HepG2 (cell line): ENCODE measurements at regions not wholly inside any gene's neighbourhood (a gene's known extent, or its start where the extent isn't known, plus 50 kb on each side); places are given as distances from the start of the nearest gene placed in this dataset.

ENCODE experiments used
- BRF2 ChIP-seq: sonication (generic); formaldehyde crosslinking; IDR thresholded peaks from 2 replicates; pipeline ENCODE4 v1.8.1; 2022; ENCODE audit warnings: mild to moderate bottlenecking, missing genetic modification reagents
- CCDC6 ChIP-seq: sonication (generic); formaldehyde crosslinking; IDR thresholded peaks from 2 replicates; pipeline ENCODE4 v1.8.1; 2022; ENCODE audit warnings: mild to moderate bottlenecking, missing genetic modification reagents, moderate library complexity
- CERS6 ChIP-seq: sonication (generic); formaldehyde crosslinking; IDR thresholded peaks from 2 replicates; pipeline ENCODE4 v1.5.0; 2020; ENCODE audit warnings: missing genetic modification reagents
- FOXP4 ChIP-seq: sonication (generic); formaldehyde crosslinking; IDR thresholded peaks from 2 replicates; pipeline ENCODE4 v1.4.0; 2020; ENCODE audit warnings: missing genetic modification reagents
- KLF13 ChIP-seq: sonication (generic); formaldehyde crosslinking; IDR thresholded peaks from 2 replicates; pipeline ENCODE4 v1.4.0; 2020; ENCODE audit warnings: mild to moderate bottlenecking, missing genetic modification reagents
- MAX ChIP-seq: IDR thresholded peaks from 2 replicates; pipeline ENCODE4 v1.6.1; 2012; ENCODE audit warnings: inconsistent platforms
- MTA3 ChIP-seq: sonication (generic); formaldehyde crosslinking; IDR thresholded peaks from 2 replicates; pipeline ENCODE4 v1.4.0; 2020; ENCODE audit warnings: missing genetic modification reagents
- REST ChIP-seq, 2 experiments: IDR thresholded peaks; 2 replicates each; pipeline ENCODE4 v1.6.1; 2011 to 2012; ENCODE audit warnings: low read length in 2 of 2, borderline replicate concordance in 1 of 2, low read depth in 1 of 2, mild to moderate bottlenecking in 1 of 2, moderate library complexity in 1 of 2
- RORA ChIP-seq: sonication (generic); formaldehyde crosslinking; IDR thresholded peaks from 2 replicates; pipeline ENCODE4 v1.5.0; 2020; ENCODE audit warnings: mild to moderate bottlenecking, missing genetic modification reagents, moderate library complexity
- SP2 ChIP-seq: sonication (generic); formaldehyde crosslinking; IDR thresholded peaks from 2 replicates; pipeline ENCODE4 v1.5.1; 2020; ENCODE audit warnings: mild to moderate bottlenecking, missing genetic modification reagents
- TBL1XR1 ChIP-seq: fragments of 150-350 bp; IDR thresholded peaks from 2 replicates; pipeline ENCODE4 v1.6.1; 2014; ENCODE audit warnings: borderline replicate concordance, low read length; ENCODE audit not compliant: partially characterized antibody
- THAP11 ChIP-seq: IDR thresholded peaks from 2 replicates; pipeline ENCODE4 v1.6.1; 2016; ENCODE audit warnings: missing biosample characterization, missing genetic modification reagents
- YEATS2 ChIP-seq: sonication (generic); formaldehyde crosslinking; IDR thresholded peaks from 2 replicates; pipeline ENCODE4 v1.4.0; 2020; ENCODE audit warnings: missing genetic modification reagents, borderline replicate concordance
- ZFP41 ChIP-seq: sonication (generic); formaldehyde crosslinking; IDR thresholded peaks from 2 replicates; pipeline ENCODE4 v1.4.0; 2020; ENCODE audit warnings: mild to moderate bottlenecking, missing genetic modification reagents, borderline replicate concordance
- ZMYM3 ChIP-seq: sonication (generic); formaldehyde crosslinking; IDR thresholded peaks from 2 replicates; pipeline ENCODE4 v1.5.1; 2020; ENCODE audit warnings: mild to moderate bottlenecking, missing genetic modification reagents
- ZNF274 ChIP-seq: sonication (generic); formaldehyde crosslinking; IDR thresholded peaks from 2 replicates; pipeline ENCODE4 v1.5.1; 2020; ENCODE audit warnings: mild to moderate bottlenecking, missing genetic modification reagents
- ZNF30 ChIP-seq: sonication (generic); formaldehyde crosslinking; IDR thresholded peaks from 2 replicates; pipeline ENCODE4 v1.5.0; 2020; ENCODE audit warnings: mild to moderate bottlenecking, missing genetic modification reagents
- ZNF382 ChIP-seq: sonication (generic); formaldehyde crosslinking; IDR thresholded peaks from 2 replicates; pipeline ENCODE4 v1.5.0; 2020; ENCODE audit warnings: missing genetic modification reagents, mild to moderate bottlenecking, borderline replicate concordance
- ZNF431 ChIP-seq: sonication (generic); formaldehyde crosslinking; IDR thresholded peaks from 2 replicates; pipeline ENCODE4 v1.9.0; 2022; ENCODE audit warnings: missing genetic modification reagents, low read depth, mild to moderate bottlenecking, borderline replicate concordance
- ZNF546 ChIP-seq: sonication (generic); formaldehyde crosslinking; conservative IDR thresholded peaks from 2 replicates; pipeline ENCODE4 v1.8.1; 2023; ENCODE audit warnings: mild to moderate bottlenecking, missing genetic modification reagents
- ZNF549 ChIP-seq: sonication (generic); formaldehyde crosslinking; IDR thresholded peaks from 2 replicates; pipeline ENCODE4 v1.5.0; 2020; ENCODE audit warnings: missing genetic modification reagents
- ZNF841 ChIP-seq: sonication (generic); formaldehyde crosslinking; IDR thresholded peaks from 2 replicates; pipeline ENCODE4 v1.8.1; 2023; ENCODE audit warnings: missing genetic modification reagents, borderline replicate concordance

- TF ChIP-seq FOXP4 (CRISPR knock-in tag) (peak; percentile 49; the same call in 1 of the 2 replicates), ZNF382 (no peak), ZNF431 (CRISPR knock-in tag) (no peak), ZNF841 (CRISPR knock-in tag) (no peak), ZNF274 (CRISPR knock-in tag) (no peak), RORA (CRISPR knock-in tag) (no peak), CERS6 (CRISPR knock-in tag) (no peak), CCDC6 (CRISPR knock-in tag) (0 out of 2 replicates have a peak, but pooled peaks have one; percentile 8), ZNF549 (CRISPR knock-in tag) (no peak), KLF13 (CRISPR knock-in tag) (no peak), TBL1XR1 (no peak), MTA3 (no peak), MAX (0 out of 2 replicates have a peak, but pooled peaks have one; percentile 1), REST (IDR thresholded peaks at IDR 0.05; ENCODE audit: borderline replicate concordance in 1 of 2, low read depth in 1 of 2, low read length in 2 of 2) (no peak), BRF2 (CRISPR knock-in tag) (no peak), SP2 (CRISPR knock-in tag) (no peak), YEATS2 (no peak), THAP11 (CRISPR knock-in tag) (peak; percentile 43; the same call in 1 of the 2 replicates), ZFP41 (CRISPR knock-in tag) (no peak), ZMYM3 (CRISPR knock-in tag) (no peak), ZNF546 (CRISPR knock-in tag) (no peak), ZNF30 (CRISPR knock-in tag) (no peak)
Measured at GRCh38 chr7:130918129-130919052, 184.4 kb upstream of the KLF14 start (continued).
